Left hindlimb (tissue), 1 donor: ENCODE measurements at regions not wholly inside any gene's neighbourhood (a gene's known extent, or its start where the extent isn't known, plus 50 kb on each side); places are given as distances from the start of the nearest gene placed in this dataset.
"Not testable (repeated sequence)": the region's sequence is repeated elsewhere in the genome, so short reads cannot be mapped to it uniquely, and the experiment has no call there.

Experiments
- DNase-seq: peaks from one replicate; pipeline ENCODE4 v3.0.0-alpha.2; 2018

- not testable (repeated sequence) for DNase-seq
These were observed 3595.8 kb upstream of the OR11H1 start for GRCh38 chr22:11932212-11932611.

- DNase-seq: not testable (repeated sequence)
These were observed 3559.9 kb upstream of the OR11H1 start for GRCh38 chr22:11967915-11968616.

GRCh38 chr22:11973856-11974255, 3554.1 kb upstream of the OR11H1 start:
- peak; percentile 4 for DNase-seq
